ENCODE measurements at regions not wholly inside any gene's neighbourhood (a gene's known extent, or its start where the extent isn't known, plus 50 kb on each side); places are given as distances from the start of the nearest gene placed in this dataset.

DNA sequence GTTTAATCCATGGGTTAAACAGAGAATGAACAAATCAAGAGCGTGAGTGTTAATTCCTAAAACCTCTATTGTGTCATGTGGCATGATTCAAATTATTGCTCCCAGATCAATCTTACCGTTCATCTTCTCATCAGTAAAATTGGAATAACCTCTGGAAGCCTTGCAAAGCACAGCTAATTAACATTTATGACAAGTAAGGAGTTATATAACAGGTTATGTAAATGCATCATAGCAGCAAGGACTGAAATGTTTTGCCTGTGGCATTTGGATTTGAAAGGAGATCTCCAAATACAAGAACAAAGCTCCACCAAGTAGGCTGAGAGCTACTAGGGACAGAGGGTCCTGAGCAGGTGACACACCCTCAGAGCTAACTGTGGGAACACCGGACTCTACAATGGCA, 502.9 kb upstream of the CELF2 start:
- TF ChIP-seq YY1 (IDR thresholded peaks at IDR 0.05; ENCODE audit: insufficient read depth, insufficient read length) (no peak), ZNF274 (IDR thresholded peaks at IDR 0.05; ENCODE audit: low read depth, low read length) (no peak)
